ENCODE measurements at regions not wholly inside any gene's neighbourhood (a gene's known extent, or its start where the extent isn't known, plus 50 kb on each side); places are given as distances from the start of the nearest gene placed in this dataset.

GRCh38 chr4:97142410-97142809, 1000.9 kb downstream of the STPG2 start:
- ATAC-seq: no peak
- TF ChIP-seq ZNF565 (CRISPR knock-in tag; conservative IDR thresholded peaks at IDR 0.05; ENCODE audit: low read depth) (no peak), PATZ1 (CRISPR knock-in tag; IDR thresholded peaks at IDR 0.05; ENCODE audit: borderline replicate concordance) (no peak), CREB5 (CRISPR knock-in tag; IDR thresholded peaks at IDR 0.05; ENCODE audit: low read depth) (no peak), ARNTL (CRISPR knock-in tag; IDR thresholded peaks at IDR 0.05; ENCODE audit: borderline replicate concordance, low read depth) (no peak), CSDC2 (CRISPR knock-in tag; IDR thresholded peaks at IDR 0.05) (no peak), ISL1 (CRISPR knock-in tag; IDR thresholded peaks at IDR 0.05) (no peak), TOX (CRISPR knock-in tag; IDR thresholded peaks at IDR 0.05; ENCODE audit: borderline replicate concordance) (no peak), PPARA (CRISPR knock-in tag; IDR thresholded peaks at IDR 0.05; ENCODE audit: borderline replicate concordance) (no peak), ZFP3 (CRISPR knock-in tag; IDR thresholded peaks at IDR 0.05) (no peak), ZNF8 (CRISPR knock-in tag; IDR thresholded peaks at IDR 0.05) (no peak), ZNF70 (CRISPR knock-in tag; IDR thresholded peaks at IDR 0.05) (no peak), TCF4 (CRISPR knock-in tag; IDR thresholded peaks at IDR 0.05; ENCODE audit: borderline replicate concordance) (no peak), ZFP30 (CRISPR knock-in tag; IDR thresholded peaks at IDR 0.05) (no peak), CSRNP3 (CRISPR knock-in tag; IDR thresholded peaks at IDR 0.05) (no peak), POU6F1 (CRISPR knock-in tag; IDR thresholded peaks at IDR 0.05; ENCODE audit: borderline replicate concordance, low read depth) (no peak), SNAI2 (CRISPR knock-in tag; IDR thresholded peaks at IDR 0.05) (no peak), ZC3H10 (CRISPR knock-in tag; IDR thresholded peaks at IDR 0.05) (no peak), BACH2 (CRISPR knock-in tag; IDR thresholded peaks at IDR 0.05; ENCODE audit: borderline replicate concordance) (no peak), TSHZ2 (CRISPR knock-in tag; IDR thresholded peaks at IDR 0.05) (no peak), ESRRG (CRISPR knock-in tag; IDR thresholded peaks at IDR 0.05) (no peak)

GRCh38 chr4:97142893-97143292, 1000.4 kb downstream of the STPG2 start:
- no peak for TF ChIP-seq SNAI2 (CRISPR knock-in tag; IDR thresholded peaks at IDR 0.05)
- ATAC-seq: no peak

GRCh38 chr4:97144199-97144598, 999.1 kb downstream of the STPG2 start:
- ATAC-seq: no peak
- no peak for TF ChIP-seq BACH2 (CRISPR knock-in tag; IDR thresholded peaks at IDR 0.05; ENCODE audit: borderline replicate concordance)
- no peak for TF ChIP-seq TCF4 (CRISPR knock-in tag; IDR thresholded peaks at IDR 0.05; ENCODE audit: borderline replicate concordance)
- TF ChIP-seq ZFP3 (CRISPR knock-in tag; IDR thresholded peaks at IDR 0.05): no peak
- no peak for TF ChIP-seq ESRRG (CRISPR knock-in tag; IDR thresholded peaks at IDR 0.05)
- no peak for TF ChIP-seq ZFP30 (CRISPR knock-in tag; IDR thresholded peaks at IDR 0.05)
- TF ChIP-seq SNAI2 (CRISPR knock-in tag; IDR thresholded peaks at IDR 0.05): no peak
- no peak for TF ChIP-seq PPARA (CRISPR knock-in tag; IDR thresholded peaks at IDR 0.05; ENCODE audit: borderline replicate concordance)
- no peak for TF ChIP-seq ZC3H10 (CRISPR knock-in tag; IDR thresholded peaks at IDR 0.05)
- TF ChIP-seq ARNTL (CRISPR knock-in tag; IDR thresholded peaks at IDR 0.05; ENCODE audit: borderline replicate concordance, low read depth): no peak
- TF ChIP-seq CSRNP3 (CRISPR knock-in tag; IDR thresholded peaks at IDR 0.05): no peak
- no peak for TF ChIP-seq GLIS3 (CRISPR knock-in tag; IDR thresholded peaks at IDR 0.05)
- no peak for TF ChIP-seq ZNF70 (CRISPR knock-in tag; IDR thresholded peaks at IDR 0.05)
- no peak for TF ChIP-seq TOX (CRISPR knock-in tag; IDR thresholded peaks at IDR 0.05; ENCODE audit: borderline replicate concordance)
- TF ChIP-seq CREB5 (CRISPR knock-in tag; IDR thresholded peaks at IDR 0.05; ENCODE audit: low read depth): no peak
- no peak for TF ChIP-seq POU6F1 (CRISPR knock-in tag; IDR thresholded peaks at IDR 0.05; ENCODE audit: borderline replicate concordance, low read depth)
- no peak for TF ChIP-seq CSDC2 (CRISPR knock-in tag; IDR thresholded peaks at IDR 0.05)
